NCI-H345 treated with DMSO at 0.1 percent for 48 hours (cell line): ENCODE measurements at regions not wholly inside any gene's neighbourhood (a gene's known extent, or its start where the extent isn't known, plus 50 kb on each side); places are given as distances from the start of the nearest gene placed in this dataset.

ENCODE experiments used
- DNase-seq: peaks from one replicate; lab custom pipeline; 2025; ENCODE audit not compliant: unreplicated experiment; lab: John Stamatoyannopoulos, UW

DNA sequence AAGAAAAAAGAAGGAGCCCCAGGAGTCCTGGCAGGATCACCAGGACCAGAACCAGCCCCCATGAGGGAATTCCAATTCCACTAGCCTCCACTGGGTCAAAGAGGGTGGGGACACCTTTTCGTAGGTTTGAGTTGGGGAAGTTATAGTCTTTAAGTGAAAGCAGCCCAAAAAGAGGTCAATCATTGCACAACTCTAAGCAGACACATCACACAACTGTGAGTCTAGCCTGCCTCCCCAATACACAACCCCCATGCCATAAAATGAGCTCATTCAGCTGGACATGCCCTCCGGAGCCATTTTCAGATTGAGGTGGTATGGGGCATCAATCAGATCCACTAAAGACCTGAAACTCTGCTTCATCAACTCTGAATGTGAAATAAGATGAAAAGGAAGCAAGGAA is 179.9 kb downstream of the NPHP4 start:
- no peak for DNase-seq

- DNase-seq, result no peak
Measured at GRCh38 chr1:5811419-5811818, 180.8 kb downstream of the NPHP4 start.

- no peak for DNase-seq
Measured at GRCh38 chr1:5810553-5811270, 181.5 kb downstream of the NPHP4 start.

- DNase-seq, result no peak
Measured at GRCh38 chr1:5810131-5810530, 182.1 kb downstream of the NPHP4 start.

GRCh38 chr1:5809207-5809788 is 182.9 kb downstream of the NPHP4 start:
- no peak for DNase-seq

GRCh38 chr1:5803851-5804250 is 188.4 kb downstream of the NPHP4 start:
- no peak for DNase-seq

DNA sequence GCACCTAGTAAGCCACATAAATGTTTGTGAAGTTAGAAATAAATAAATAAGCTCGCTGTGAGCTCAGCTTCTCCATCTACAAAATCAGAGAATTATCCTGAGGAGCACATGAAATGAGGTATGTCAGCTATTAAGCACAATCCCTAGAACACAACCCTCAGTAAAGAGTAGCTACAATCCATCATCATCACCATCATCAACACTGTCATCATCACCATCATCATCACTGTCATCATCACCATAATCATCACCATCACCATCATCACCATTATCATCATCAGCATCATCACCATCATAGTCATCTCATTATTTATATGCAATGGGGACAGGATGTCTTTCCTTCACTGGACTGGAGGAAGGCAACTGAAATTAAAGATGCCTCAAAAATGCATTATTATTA is 189.6 kb downstream of the NPHP4 start:
- DNase-seq, result no peak

GRCh38 chr1:5798904-5799303 is 193.3 kb downstream of the NPHP4 start:
- DNase-seq, result no peak

DNA sequence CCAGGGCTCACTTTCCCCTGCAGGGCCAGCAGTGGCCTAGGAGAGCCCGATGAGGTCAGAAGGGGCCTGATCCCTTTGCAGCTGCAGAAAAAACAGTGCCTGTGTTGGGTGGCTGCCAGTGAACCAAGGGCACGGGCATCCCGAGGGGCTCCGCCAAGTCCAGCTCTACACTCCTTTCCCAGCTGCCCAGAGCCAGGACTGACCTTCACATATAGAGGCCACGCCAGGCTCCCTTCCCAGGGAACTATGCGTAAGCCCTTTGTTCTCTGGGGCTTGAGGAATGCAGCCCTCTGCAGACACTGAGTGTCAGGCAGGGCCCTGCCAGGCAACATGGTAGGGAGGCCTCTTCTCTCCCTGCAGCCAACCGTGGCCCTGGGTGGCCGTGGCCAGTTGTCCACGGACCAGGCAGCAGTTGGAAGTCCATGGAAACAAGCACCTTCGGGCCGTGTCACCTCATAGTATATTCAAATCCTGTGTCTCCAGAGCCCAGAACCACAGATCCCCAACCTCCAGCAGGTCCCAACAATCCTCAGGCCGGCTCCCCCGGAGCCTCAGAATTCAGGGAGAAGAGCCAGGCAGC is 194.0 kb downstream of the NPHP4 start:
- DNase-seq, result no peak

DNA sequence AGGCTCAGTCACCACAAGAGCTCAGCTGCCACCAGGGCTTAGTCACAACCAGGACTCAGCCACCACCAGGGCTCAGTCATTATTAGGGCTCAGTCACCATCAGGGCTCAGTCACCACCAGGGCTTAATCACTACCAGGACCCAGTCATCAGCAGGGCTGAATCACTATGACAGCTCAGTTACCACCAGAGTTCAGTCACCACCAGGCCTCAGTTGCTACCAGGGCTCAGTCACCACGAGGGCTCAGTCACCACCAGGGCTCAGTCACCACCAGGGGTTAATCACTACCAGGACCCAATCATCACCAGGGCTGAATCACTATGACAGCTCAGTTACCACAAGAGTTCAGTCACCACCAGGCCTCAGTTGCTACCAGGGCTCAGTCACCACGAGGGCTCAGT is 196.2 kb downstream of the NPHP4 start:
- DNase-seq, result no peak

GRCh38 chr1:5794279-5794678 is 197.9 kb downstream of the NPHP4 start:
- no peak for DNase-seq

GRCh38 chr1:5793516-5793915 is 198.7 kb downstream of the NPHP4 start:
- DNase-seq, result no peak

DNA sequence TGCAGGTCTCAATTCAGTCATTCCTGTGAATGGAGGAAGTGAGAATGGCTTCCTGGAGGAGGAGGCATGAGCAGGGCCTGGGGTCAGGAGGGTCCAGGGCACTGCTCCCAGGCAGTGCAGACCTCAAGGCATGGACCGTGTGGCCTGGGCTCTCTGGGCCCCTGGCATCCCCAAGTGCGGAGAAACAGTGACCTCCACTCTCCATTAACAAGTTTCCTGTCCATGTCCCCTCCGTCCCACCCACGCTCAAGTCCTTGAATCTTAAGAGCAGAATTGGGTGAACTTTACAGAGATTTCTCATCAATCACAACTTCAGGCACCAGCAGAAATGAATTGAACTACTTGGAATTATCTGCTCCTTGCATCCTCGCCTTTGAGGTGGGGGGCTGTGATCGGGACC is 211.1 kb downstream of the NPHP4 start:
- no peak for DNase-seq

GRCh38 chr1:5780324-5780716 is 211.9 kb downstream of the NPHP4 start:
- DNase-seq, result no peak

DNA sequence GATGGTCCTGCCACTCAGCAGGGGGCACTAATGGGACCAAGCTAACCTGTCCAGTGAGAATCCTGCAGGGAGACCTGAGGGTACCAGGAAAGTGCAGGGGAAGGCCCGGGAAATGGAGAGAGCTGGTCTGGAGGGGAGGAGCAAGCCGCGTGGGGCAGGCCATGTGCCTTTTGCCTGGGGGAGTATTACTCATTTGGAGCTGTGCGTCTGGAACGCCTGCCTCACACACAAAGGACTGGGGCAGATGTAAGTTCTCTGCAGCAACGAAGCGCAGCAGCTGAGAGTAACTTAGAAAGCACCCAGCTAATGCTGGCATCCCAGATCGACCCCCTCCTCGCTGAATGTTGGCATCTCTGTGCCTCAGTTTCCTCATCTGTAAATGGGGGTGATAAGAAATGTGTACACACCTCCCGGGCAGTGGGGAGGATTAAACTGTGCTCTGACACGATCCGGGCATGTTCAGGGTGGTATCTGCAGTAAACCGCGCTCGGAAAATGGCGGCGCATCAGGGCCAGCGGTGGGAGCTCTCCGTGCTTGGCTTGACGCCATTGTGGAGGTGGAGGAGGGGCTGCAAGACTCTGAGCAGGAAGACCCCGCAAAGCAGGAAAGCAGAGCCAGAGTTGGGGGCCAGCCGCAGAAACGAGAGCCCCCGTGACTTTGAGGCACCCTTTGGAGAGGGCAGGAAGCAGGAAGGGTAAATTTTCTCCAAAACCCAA is 212.5 kb downstream of the NPHP4 start:
- DNase-seq, result no peak

DNA sequence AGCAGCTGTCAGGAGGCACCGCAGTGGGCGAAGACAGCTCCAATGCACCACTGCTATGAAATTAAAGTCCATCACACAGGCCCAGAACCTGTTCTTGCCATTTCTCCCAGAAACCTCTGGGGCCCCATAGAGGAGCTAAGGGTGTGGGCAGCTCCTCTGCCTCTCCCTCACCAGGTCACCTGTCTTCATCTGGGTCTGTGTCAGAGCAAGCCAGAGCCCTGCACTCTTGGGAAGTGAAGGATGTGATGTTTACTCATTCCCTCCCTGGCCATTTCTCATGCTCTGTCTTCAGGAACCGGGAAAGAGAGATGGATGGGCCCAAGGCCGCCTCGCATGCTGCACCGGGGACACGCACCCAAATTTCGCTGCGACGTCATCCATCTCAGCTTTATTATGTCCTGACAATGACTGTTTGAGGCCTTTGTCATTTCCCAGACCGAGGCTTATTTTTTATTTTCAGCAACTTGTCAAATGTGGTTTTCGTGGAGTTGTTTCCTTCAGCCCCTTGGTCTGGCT is 216.1 kb downstream of the NPHP4 start:
- DNase-seq, result no peak

DNA sequence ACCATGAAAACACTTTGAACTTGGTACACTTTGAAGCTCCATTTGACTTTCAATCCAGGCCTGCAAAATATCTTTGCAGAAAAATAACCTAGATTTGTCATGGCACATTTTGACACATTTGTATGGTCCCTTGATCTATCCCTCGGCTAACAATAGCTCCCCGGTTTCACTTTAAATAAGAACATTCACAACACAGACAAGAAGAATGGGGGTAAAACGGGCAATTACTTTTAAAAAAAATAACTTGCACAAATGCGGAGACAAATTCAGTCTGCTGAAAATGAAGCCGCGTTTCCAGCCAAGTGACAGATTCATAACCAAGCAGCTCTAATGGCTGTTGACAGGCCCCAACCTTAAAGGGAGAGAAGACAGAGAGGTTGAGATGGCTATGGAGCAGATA is 218.2 kb downstream of the NPHP4 start:
- no peak for DNase-seq

DNA sequence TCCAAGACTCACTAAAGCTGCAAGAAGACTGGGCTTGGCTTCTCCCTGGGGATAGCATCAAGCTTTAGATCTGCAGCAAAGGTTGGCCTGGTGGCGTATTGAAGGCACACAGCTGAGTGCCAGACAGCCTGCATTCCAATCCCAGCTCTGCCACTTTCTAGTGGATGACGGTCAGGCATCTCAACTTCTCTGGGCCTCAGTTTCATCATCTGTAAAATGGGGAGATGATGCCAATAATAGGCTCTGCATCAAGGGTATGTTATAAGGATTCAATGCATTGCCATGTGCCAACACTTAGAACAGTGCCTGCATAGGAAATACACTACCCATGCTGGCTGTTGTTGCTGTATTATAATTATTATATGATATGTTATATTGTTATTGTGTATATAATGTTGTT is 220.4 kb downstream of the NPHP4 start:
- no peak for DNase-seq

DNA sequence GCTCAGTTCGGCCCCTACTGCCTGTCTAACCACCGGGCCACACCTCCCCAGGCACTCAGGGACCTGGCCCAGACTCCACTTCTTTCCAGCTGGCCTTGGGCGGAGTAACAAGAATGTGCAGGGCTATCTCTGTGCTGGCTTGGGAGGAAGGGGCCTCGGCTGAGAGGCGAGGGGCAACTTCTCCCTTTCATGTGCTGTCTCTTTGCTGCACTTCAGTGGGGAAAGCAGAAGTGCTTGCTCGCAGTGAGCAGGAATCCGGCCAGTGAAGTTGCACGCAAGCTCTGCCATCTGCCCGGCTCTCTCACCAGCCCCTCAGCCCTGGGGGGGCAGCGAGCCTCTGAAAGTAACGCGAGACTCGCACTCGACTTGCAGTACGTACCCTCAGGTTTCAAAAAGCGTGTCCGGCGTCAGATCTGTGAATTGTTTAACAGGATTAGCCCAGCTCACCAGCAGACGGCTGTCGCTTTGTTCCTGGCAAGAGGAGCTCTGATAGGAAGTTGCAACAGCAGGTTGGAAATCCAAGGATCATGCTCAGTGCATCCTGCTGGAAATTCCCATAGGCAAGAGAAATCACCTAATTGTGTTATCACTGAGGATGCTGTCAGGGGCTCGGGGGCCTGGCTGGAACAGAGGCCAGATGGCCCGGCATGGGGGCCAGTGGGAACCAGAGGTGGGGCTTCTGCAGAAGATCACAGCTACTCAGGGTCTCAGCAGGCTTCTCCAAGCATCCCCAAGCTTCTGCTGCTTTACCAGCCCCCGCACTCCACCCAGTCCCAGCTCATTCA is 221.1 kb downstream of the NPHP4 start:
- no peak for DNase-seq

- DNase-seq, result no peak
Measured at GRCh38 chr1:5769760-5770159, 222.5 kb downstream of the NPHP4 start.

DNA sequence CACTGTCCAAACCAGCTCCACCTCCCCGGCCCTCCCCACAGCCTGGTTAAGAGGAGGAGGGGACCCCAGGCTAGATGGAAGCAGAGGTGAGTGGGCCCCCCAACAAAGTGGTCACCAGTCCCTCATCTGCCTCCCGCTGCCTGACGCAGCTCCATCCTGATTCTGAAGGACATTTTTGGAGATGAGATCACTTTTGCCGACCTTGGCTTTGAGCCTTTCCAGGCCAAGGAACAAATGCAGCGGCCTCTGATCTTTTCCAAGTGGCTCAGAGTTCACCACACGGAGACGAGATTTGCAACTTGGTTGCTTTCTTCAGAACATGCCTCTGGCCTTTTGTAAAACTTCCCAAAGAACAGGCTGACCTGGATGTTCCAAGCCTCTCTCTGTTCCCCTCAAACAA is 223.1 kb downstream of the NPHP4 start:
- DNase-seq, result no peak
